Body of pancreas (tissue), 4 donors: ENCODE measurements at regions not wholly inside any gene's neighbourhood (a gene's known extent, or its start where the extent isn't known, plus 50 kb on each side); places are given as distances from the start of the nearest gene placed in this dataset.

Experiments used
- CTCF ChIP-seq, 7 experiments: fragments of 450-650 bp in 4 of 7; fragments of 200-600 bp in 3 of 7; sonication (generic) in 3 of 7; IDR thresholded peaks; one replicate each; pipeline ENCODE4 v1.5.1; 2016 to 2019; ENCODE audit warnings: antibody characterized with exemption in 7 of 7
- POLR2A ChIP-seq, 3 donors: fragments of 450-650 bp; IDR thresholded peaks; one replicate each; pipeline ENCODE4 v1.6.1; 2016; ENCODE audit warnings: antibody characterized with exemption in 3 of 3, mild to moderate bottlenecking in 2 of 3

GRCh38 chr1:186569856-186570255, 108.9 kb upstream of the PDC start:
- TF ChIP-seq CTCF (IDR thresholded peaks at IDR 0.05) (no peak), POLR2A (IDR thresholded peaks at IDR 0.05) (no peak)
